Nephron (organoid): ENCODE measurements at regions not wholly inside any gene's neighbourhood (a gene's known extent, or its start where the extent isn't known, plus 50 kb on each side); places are given as distances from the start of the nearest gene placed in this dataset.

Experiments
- H3K27ac Mint-ChIP-seq, 3 experiments: 2 replicates each; pipeline ENCODE4 v1.8.0; 2020; ENCODE audit warnings: mixed read lengths in 3 of 3, mild to moderate bottlenecking in 2 of 3, moderate library complexity in 1 of 3
- H3K27me3 Mint-ChIP-seq: 2 replicates; pipeline ENCODE4 v1.8.0; 2021; ENCODE audit warnings: low read depth, mild to moderate bottlenecking, moderate library complexity, mixed read lengths
- H3K36me3 Mint-ChIP-seq: 2 replicates; pipeline ENCODE4 v1.8.0; 2020; ENCODE audit warnings: low read depth, mixed read lengths
- H3K4me1 Mint-ChIP-seq: 2 replicates; pipeline ENCODE4 v1.8.0; 2020; ENCODE audit warnings: mixed read lengths
- H3K4me3 Mint-ChIP-seq, 3 experiments: 2 replicates each; pipeline ENCODE4 v1.8.0; 2020; ENCODE audit warnings: mild to moderate bottlenecking in 3 of 3, mixed read lengths in 3 of 3, moderate library complexity in 2 of 3
- H3K9me3 Mint-ChIP-seq: 2 replicates; pipeline ENCODE4 v1.8.0; 2020; ENCODE audit warnings: mixed read lengths
- TF ChIP-seq, protein P1 (sequence below), 3 experiments: fragments of 200-600 bp; sonication (generic); IDR thresholded peaks; one replicate each; pipeline ENCODE4 v1.5.0; 2021; ENCODE audit warnings: antibody characterized with exemption in 3 of 3; ENCODE audit not compliant: unreplicated experiment in 3 of 3

DNA sequence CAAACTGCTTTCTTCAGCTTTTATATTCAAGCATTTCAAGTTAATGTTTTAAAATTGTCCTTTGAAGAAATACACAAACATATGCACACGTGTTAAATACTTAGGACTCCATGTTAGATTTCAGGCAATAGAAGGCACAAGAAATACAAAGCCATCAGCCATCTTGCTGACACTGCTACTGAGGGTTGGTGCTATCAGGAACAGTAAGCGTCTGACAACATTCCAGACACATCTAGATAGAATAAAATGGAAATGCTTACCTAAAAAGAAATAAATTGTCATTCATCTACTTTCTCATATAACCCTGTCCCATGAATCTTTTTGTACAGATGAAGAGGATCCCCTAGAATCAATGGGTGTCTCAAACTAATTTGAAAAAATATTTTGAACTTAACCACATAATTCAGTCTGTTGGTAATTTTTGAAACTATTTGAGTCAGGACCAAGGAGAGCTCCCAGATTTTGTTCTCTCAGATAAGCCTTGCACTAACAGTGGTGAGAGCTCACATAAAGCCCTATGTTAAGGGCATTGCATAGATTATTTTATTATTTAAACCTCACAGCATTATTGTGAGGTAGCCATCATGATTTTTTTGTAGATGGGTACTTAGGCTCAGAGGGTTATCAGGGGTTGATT, 631.1 kb upstream of the POU3F2 start:
- Mint-ChIP-seq H3K4me3 (no peak overlapping the region), H3K27me3 (no peaks in the 10 kb centered on the region), H3K4me1 (no peaks in the 10 kb centered on the region), H3K9me3 (no peaks in the 10 kb centered on the region), H3K27ac (no peak overlapping the region), H3K36me3 (no peaks in the 10 kb centered on the region)
- TF ChIP-seq, protein P1, sequence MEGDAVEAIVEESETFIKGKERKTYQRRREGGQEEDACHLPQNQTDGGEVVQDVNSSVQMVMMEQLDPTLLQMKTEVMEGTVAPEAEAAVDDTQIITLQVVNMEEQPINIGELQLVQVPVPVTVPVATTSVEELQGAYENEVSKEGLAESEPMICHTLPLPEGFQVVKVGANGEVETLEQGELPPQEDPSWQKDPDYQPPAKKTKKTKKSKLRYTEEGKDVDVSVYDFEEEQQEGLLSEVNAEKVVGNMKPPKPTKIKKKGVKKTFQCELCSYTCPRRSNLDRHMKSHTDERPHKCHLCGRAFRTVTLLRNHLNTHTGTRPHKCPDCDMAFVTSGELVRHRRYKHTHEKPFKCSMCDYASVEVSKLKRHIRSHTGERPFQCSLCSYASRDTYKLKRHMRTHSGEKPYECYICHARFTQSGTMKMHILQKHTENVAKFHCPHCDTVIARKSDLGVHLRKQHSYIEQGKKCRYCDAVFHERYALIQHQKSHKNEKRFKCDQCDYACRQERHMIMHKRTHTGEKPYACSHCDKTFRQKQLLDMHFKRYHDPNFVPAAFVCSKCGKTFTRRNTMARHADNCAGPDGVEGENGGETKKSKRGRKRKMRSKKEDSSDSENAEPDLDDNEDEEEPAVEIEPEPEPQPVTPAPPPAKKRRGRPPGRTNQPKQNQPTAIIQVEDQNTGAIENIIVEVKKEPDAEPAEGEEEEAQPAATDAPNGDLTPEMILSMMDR (IDR thresholded peaks at IDR 0.05; ENCODE audit: unreplicated experiment in 3 of 3) = no peak

GRCh38 chr6:98212468-98212867, 621.9 kb upstream of the POU3F2 start:
- TF ChIP-seq, protein P1 (IDR thresholded peaks at IDR 0.05; ENCODE audit: unreplicated experiment in 3 of 3) = no peak
- no peaks in the 10 kb centered on the region for H3K9me3 Mint-ChIP-seq
- H3K36me3 Mint-ChIP-seq = no peaks in the 10 kb centered on the region
- H3K27ac Mint-ChIP-seq = no peak overlapping the region
- no peaks in the 10 kb centered on the region for H3K4me1 Mint-ChIP-seq
- H3K4me3 Mint-ChIP-seq = no peak overlapping the region
- H3K27me3 Mint-ChIP-seq = no peaks in the 10 kb centered on the region

GRCh38 chr6:98215531-98215930, 618.8 kb upstream of the POU3F2 start:
- Mint-ChIP-seq H3K27me3 (no peaks in the 10 kb centered on the region), H3K36me3 (no peaks in the 10 kb centered on the region), H3K9me3 (no peaks in the 10 kb centered on the region), H3K4me1 (no peaks in the 10 kb centered on the region), H3K4me3 (no peak overlapping the region), H3K27ac (peak overlapping the region in 1 of 3 experiments; percentile 22)
- TF ChIP-seq, protein P1 (IDR thresholded peaks at IDR 0.05; ENCODE audit: unreplicated experiment in 3 of 3) = no peak

DNA sequence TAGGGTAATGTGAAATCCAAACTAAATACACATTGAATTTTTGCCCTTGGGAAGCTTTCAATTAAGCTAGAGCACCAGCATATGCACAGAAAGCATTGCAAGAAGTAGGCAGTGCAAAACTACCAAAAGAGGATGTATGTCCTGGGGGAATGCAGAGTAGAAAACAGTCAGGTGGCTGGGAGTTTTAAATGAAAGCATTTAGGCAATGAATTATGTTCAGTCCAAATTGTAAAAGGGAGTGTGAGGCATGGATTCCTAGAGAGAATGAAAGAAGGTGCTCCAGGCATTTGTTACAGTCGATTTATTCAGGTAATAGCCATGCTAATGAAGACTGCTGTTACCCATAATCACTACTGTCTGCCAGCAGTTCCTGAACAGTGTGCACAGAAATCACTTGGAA, 604.1 kb upstream of the POU3F2 start:
- no peaks in the 10 kb centered on the region for H3K4me1 Mint-ChIP-seq
- TF ChIP-seq, protein P1 (IDR thresholded peaks at IDR 0.05; ENCODE audit: unreplicated experiment in 3 of 3) = no peak
- no peaks in the 10 kb centered on the region for H3K27me3 Mint-ChIP-seq
- H3K36me3 Mint-ChIP-seq = peaks cover 6% of the 10 kb centered on the region
- H3K4me3 Mint-ChIP-seq = no peak overlapping the region
- H3K27ac Mint-ChIP-seq = no peak overlapping the region
- H3K9me3 Mint-ChIP-seq = peaks cover 26% of the 10 kb centered on the region

DNA sequence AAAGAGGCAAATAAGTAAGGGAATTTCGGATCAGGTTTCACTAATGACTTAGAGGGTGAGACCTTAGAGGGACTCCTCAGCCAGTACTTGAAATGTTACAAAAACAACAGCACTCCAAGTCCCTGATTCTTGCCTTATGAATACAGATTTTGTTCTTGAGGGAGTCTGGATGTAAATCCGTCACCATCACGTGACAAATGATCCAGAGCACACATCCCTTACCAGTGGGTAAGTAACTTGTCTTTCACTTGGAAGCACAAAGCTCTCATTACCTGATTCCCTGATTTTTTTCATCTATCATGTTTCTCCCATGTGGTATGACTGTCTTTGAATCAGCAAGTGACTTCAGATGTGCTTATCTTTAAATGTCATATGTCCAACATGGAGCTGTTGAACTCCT, 595.3 kb upstream of the POU3F2 start:
- no peak overlapping the region for H3K27ac Mint-ChIP-seq
- peaks cover 12% of the 10 kb centered on the region for H3K9me3 Mint-ChIP-seq
- no peaks in the 10 kb centered on the region for H3K27me3 Mint-ChIP-seq
- TF ChIP-seq, protein P1 (IDR thresholded peaks at IDR 0.05; ENCODE audit: unreplicated experiment in 3 of 3) = no peak
- no peaks in the 10 kb centered on the region for H3K36me3 Mint-ChIP-seq
- H3K4me1 Mint-ChIP-seq = no peaks in the 10 kb centered on the region
- H3K4me3 Mint-ChIP-seq = no peak overlapping the region

GRCh38 chr6:98241630-98242029, 592.7 kb upstream of the POU3F2 start:
- no peaks in the 10 kb centered on the region for H3K4me1 Mint-ChIP-seq
- no peak overlapping the region for H3K4me3 Mint-ChIP-seq
- H3K36me3 Mint-ChIP-seq = no peaks in the 10 kb centered on the region
- no peaks in the 10 kb centered on the region for H3K27me3 Mint-ChIP-seq
- H3K9me3 Mint-ChIP-seq = no peaks in the 10 kb centered on the region
- TF ChIP-seq, protein P1 (IDR thresholded peaks at IDR 0.05; ENCODE audit: unreplicated experiment in 3 of 3) = no peak
- H3K27ac Mint-ChIP-seq = no peak overlapping the region
